Mucosa of stomach (tissue), 1 donor: ENCODE measurements at regions not wholly inside any gene's neighbourhood (a gene's known extent, or its start where the extent isn't known, plus 50 kb on each side); places are given as distances from the start of the nearest gene placed in this dataset.
"Not testable (repeated sequence)": the region's sequence is repeated elsewhere in the genome, so short reads cannot be mapped to it uniquely, and the experiment has no call there.

Experiments
- H3K27me3 ChIP-seq: one replicate; pipeline ENCODE4 v1.7.0; 2013; ENCODE audit warnings: mild to moderate bottlenecking, low read length; ENCODE audit not compliant: control insufficient read depth, insufficient read depth
- H3K36me3 ChIP-seq: one replicate; pipeline ENCODE4 v1.7.0; 2013; ENCODE audit warnings: low read length; ENCODE audit not compliant: control insufficient read depth, insufficient read depth
- H3K4me1 ChIP-seq: one replicate; pipeline ENCODE4 v1.7.0; 2013; ENCODE audit warnings: mild to moderate bottlenecking, low read length; ENCODE audit not compliant: control insufficient read depth, insufficient read depth
- H3K4me3 ChIP-seq: one replicate; pipeline ENCODE4 v1.7.0; 2013; ENCODE audit warnings: low read length
- H3K9ac ChIP-seq: one replicate; pipeline ENCODE4 v1.7.0; 2013; ENCODE audit warnings: mild to moderate bottlenecking, low read length, moderate library complexity
- H3K9me3 ChIP-seq: one replicate; pipeline ENCODE4 v1.7.0; 2013; ENCODE audit warnings: mild to moderate bottlenecking, low read length, moderate library complexity; ENCODE audit not compliant: control insufficient read depth
- donor health status: Pancreatic carcinoma.

DNA sequence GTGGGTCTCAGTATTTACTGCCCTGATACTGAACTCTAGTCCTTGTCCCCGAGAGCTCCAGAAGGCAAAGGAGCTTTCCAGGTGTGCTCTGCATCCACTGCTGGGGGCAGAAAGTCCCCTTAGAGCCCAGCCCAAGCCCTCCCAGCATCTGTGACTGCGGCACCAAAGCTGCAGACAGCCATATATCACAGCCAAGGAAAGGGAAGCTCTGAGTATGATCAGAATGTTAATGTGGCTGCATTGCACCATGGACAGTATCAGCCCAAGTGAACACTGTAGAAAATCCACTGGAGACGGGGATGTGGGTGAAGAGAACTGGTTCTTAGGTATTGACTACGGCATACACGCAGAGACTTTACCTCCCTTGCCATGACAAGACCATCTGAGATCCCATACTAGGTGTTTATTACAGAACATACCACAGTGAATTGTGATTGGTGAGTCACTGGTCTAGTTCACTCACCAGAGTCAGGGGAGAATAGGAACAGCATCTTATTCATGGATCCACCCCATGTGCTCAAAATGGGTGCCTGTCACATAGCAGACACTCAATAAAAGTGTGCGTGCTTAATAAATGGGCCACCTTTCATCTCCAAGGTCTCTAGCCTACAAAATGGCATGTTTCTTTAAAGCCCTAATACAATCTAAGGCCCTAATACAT, 170.3 kb downstream of the HHIPL2 start:
- H3K4me1 ChIP-seq: no peaks in the 10 kb centered on the region
- H3K27me3 ChIP-seq: no peaks in the 10 kb centered on the region
- H3K9me3 ChIP-seq: no peaks in the 10 kb centered on the region
- H3K4me3 ChIP-seq: no peak overlapping the region
- H3K9ac ChIP-seq: no peak overlapping the region
- H3K36me3 ChIP-seq: no peaks in the 10 kb centered on the region

DNA sequence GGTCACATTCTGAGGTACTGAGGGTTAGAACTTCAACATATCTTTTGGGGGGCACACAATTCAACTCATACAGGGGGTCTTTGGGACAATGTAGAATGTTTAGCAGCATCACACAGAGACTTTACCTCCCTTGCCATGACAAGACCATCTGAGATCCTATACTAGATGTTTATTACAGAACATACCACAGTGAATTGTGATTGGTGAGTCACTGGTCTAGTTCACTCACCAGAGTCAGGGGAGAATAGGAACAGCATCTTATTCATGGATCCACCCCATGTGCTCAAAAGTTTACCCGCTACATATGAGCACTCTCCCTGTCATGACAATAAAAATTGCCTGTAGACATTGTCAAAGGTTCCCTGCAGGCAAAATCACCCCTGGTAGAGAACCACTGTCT, 171.1 kb downstream of the HHIPL2 start:
- H3K4me3 ChIP-seq, H3K27me3 ChIP-seq, H3K9me3 ChIP-seq, H3K4me1 ChIP-seq, H3K36me3 ChIP-seq, H3K9ac ChIP-seq: not testable (repeated sequence)

GRCh38 chr1:222375701-222376100, 172.2 kb downstream of the HHIPL2 start:
- Histone ChIP-seq H3K36me3 (no peaks in the 10 kb centered on the region), H3K4me3 (no peak overlapping the region), H3K9ac (no peak overlapping the region), H3K9me3 (no peaks in the 10 kb centered on the region), H3K27me3 (no peaks in the 10 kb centered on the region), H3K4me1 (no peaks in the 10 kb centered on the region)

DNA sequence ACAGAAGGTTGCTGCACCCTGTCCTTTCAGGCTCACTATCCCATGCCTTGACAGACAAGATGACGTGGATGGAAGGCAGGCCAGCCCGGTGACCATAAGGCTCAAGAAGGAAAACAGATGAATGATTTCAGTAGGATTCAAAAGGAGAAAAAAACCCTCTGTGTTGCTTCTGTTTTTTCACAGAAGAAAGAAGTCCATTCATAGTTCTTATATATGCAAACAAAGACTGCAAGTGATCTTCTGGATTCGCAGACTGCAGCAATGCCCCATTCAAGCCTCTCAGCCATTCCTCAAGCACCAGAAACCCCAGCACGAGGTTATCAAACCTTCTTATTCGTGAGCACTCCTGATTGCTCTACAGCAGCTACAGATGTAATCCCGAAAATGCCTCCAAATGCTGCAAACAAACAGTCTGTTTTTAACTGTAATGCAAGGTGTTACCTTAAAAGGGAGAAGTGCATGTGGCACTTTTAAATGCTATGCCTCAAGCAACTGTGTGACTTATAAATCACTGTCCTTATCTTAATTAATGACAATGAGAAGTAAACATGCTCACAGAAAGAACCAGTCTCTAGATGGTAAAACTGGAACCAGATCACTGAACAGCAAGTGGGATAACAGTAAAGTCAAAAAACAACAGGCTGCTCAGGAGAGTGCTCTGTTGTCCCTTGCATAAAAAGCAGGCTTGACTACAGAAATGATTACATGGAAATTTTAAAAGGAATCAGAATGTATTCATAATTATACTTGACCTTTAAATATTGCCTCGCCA, 173.9 kb downstream of the HHIPL2 start:
- H3K4me1 ChIP-seq: no peaks in the 10 kb centered on the region
- H3K36me3 ChIP-seq: no peaks in the 10 kb centered on the region
- no peak overlapping the region for H3K4me3 ChIP-seq
- no peaks in the 10 kb centered on the region for H3K27me3 ChIP-seq
- H3K9ac ChIP-seq: no peak overlapping the region
- no peaks in the 10 kb centered on the region for H3K9me3 ChIP-seq

DNA sequence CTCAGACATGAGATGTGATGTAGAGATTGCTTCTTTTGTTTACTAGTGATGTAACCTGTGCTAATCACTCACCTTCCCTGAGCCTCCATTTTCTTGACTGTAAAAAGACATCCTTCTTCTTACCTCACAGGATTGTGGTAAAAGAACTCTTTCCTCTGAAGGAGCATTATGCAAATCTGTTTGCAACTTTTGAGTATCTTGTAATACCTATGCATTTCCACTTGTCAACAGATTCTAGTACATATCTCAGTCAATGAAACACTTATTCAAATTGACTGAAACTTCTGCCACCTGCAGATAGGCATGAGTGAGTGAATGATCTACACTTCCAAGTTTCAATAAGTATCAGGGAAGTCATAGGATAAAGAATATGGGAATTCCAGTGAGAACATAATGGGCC, 174.7 kb downstream of the HHIPL2 start:
- no peaks in the 10 kb centered on the region for H3K36me3 ChIP-seq
- H3K9me3 ChIP-seq: no peaks in the 10 kb centered on the region
- no peaks in the 10 kb centered on the region for H3K4me1 ChIP-seq
- no peak overlapping the region for H3K9ac ChIP-seq
- H3K27me3 ChIP-seq: no peaks in the 10 kb centered on the region
- no peak overlapping the region for H3K4me3 ChIP-seq

- no peaks in the 10 kb centered on the region for H3K4me1 ChIP-seq
- no peaks in the 10 kb centered on the region for H3K27me3 ChIP-seq
- H3K9ac ChIP-seq: no peak overlapping the region
- no peaks in the 10 kb centered on the region for H3K9me3 ChIP-seq
- H3K36me3 ChIP-seq: no peaks in the 10 kb centered on the region
- no peak overlapping the region for H3K4me3 ChIP-seq
Measured at GRCh38 chr1:222372221-222372620, 175.7 kb downstream of the HHIPL2 start.

DNA sequence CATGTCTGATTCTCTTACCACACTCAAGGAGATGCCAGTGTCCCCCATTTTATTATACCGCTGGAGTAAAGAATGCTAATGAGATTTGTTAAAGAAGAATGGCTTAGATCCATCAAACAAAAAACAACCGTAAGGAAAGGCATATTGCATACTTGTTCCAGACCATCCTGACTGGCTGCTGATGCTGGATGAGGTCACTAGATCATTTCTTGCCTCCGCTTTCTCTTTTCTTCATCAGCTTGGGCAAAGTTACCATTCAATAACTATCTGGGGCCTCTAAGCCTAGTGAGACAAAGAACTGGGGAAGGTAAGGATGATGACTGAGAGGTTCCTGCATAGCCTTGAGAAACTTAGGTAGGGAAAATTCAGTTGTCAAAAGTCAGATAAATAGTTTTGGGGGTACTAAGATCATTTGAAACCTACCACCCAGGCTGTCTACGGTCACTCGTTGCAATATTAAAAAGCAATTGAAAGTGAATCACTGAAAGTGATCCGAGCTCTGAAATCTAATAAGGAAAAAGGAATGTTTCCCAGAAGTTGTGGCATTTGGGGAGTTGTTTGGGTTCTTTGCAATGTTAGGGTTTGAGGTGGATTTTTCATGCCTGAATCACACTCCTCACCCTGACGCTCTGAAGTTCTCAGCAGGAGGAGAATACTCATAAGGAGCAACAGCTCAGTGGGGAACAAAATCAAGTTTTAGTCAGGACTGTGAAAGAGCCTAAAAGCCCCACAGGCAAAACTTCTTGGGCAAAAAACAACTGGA, 176.8 kb downstream of the HHIPL2 start:
- no peaks in the 10 kb centered on the region for H3K9me3 ChIP-seq
- H3K36me3 ChIP-seq: no peaks in the 10 kb centered on the region
- no peaks in the 10 kb centered on the region for H3K27me3 ChIP-seq
- H3K9ac ChIP-seq: no peak overlapping the region
- H3K4me1 ChIP-seq: no peaks in the 10 kb centered on the region
- no peak overlapping the region for H3K4me3 ChIP-seq

DNA sequence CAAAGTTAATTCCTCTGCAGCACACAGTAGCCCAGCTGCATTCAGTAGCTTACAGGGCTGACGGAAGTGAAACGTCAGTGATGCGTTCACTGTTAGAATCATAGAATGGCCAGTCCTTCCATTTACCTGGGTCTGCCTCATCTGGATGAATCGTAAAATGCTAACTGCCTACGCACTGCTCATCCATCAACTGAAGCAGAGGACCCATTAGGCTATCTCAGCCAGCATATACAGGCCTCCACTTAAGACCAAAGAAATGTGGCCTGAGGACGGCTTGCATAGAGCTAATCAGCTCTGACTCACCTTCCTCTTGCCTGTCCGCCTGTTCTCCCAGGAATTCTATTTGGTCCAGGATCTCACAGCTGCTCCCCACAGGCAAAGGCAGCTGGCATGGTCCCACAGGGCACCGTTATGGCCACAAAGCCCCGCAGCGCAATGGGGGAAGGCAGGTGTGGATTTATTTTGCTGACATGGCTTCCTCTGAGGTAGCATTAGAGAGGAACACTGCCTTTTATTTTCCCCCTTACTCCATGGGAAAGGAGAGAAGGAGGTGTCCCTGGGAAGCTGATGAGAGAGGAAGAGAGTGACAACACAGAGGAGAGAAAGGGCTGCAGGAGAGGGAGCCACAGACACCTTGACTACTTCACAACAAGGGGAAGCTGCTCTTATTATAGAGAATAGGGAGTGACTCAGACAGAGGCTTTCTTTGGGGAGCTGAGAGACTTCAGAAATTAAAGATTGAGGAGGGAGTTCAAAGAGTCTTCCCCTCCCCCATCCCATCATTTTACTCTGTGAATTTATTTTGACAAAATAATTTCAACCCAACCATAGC, 177.6 kb downstream of the HHIPL2 start:
- H3K9ac ChIP-seq: no peak overlapping the region
- H3K4me1 ChIP-seq: no peaks in the 10 kb centered on the region
- H3K27me3 ChIP-seq: no peaks in the 10 kb centered on the region
- H3K4me3 ChIP-seq: no peak overlapping the region
- H3K9me3 ChIP-seq: no peaks in the 10 kb centered on the region
- H3K36me3 ChIP-seq: no peaks in the 10 kb centered on the region

DNA sequence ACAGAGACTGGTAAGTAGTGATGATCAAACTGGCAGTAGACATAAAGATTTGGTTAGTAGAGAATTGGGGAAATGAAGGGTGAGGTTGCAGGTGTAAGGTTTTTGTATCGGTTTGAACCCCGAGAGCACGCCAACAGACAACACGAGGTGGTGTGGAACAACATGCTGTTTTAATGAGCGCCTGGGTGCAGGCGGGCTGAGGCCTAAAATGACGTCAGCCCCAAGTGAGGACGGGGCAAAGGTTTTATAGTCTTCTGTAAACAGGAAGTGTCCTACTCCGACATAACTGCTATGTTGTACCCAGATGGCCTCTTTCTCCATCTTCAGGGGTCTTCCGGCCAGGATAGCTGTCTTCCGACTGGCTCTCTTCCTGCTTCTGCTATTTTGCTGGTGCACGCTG, 178.8 kb downstream of the HHIPL2 start:
- Histone ChIP-seq H3K36me3 (no peaks in the 10 kb centered on the region), H3K27me3 (no peaks in the 10 kb centered on the region), H3K9me3 (no peaks in the 10 kb centered on the region), H3K4me1 (no peaks in the 10 kb centered on the region), H3K4me3 (no peak overlapping the region), H3K9ac (no peak overlapping the region)

DNA sequence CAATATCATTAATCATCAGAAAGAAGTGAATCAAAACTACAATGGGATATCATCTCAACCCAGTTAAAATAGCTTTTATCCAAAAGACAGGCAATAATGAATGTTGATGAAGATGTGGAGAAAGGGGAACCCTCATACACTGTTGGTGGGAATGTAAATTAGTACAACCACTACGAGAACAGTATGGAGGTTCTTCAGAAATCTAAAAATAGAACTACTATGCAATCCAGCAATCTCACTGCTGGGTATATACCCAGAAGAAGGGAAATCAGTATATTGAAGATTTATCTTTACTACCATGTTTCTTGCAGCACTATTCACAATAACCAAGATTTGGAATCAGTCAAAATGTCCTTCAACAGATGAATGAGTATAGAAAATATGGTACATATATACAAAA, 189.8 kb downstream of the HHIPL2 start:
- Histone ChIP-seq H3K9ac (no peak overlapping the region), H3K9me3 (no peaks in the 10 kb centered on the region), H3K4me1 (no peaks in the 10 kb centered on the region), H3K4me3 (no peak overlapping the region), H3K36me3 (no peaks in the 10 kb centered on the region), H3K27me3 (no peaks in the 10 kb centered on the region)

DNA sequence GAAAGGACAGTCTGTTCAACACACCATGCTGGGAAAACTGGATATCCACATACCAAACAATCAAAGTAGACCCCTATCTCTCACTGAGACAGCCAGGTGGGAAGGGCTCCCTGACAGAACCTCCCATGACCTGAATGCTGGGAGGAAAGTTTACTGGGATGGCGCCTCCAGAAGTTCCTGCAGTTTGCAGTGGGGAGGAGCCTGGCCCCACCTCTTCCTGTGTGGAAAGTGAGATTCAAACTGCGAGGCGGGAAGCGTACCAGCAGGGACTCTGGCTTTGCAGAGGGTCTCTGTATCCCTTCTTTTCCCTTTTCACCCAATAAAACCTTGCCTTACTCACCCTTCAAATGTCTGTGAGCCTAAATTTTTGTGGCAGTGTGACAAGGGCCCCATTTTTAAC, 190.7 kb downstream of the HHIPL2 start:
- H3K27me3 ChIP-seq: no peaks in the 10 kb centered on the region
- no peak overlapping the region for H3K4me3 ChIP-seq
- H3K36me3 ChIP-seq: no peaks in the 10 kb centered on the region
- H3K4me1 ChIP-seq: no peaks in the 10 kb centered on the region
- H3K9me3 ChIP-seq: no peaks in the 10 kb centered on the region
- H3K9ac ChIP-seq: no peak overlapping the region
